ENCODE measurements at regions not wholly inside any gene's neighbourhood (a gene's known extent, or its start where the extent isn't known, plus 50 kb on each side); places are given as distances from the start of the nearest gene placed in this dataset.
"Not testable (repeated sequence)": the region's sequence is repeated elsewhere in the genome, so short reads cannot be mapped to it uniquely, and the experiment has no call there.

GRCh38 chr12:59491877-59492276 lies 104.0 kb upstream of the SLC16A7 start:
- Histone ChIP-seq H3K27ac (ENCODE audit: poor library complexity, severe bottlenecking) (no peak overlapping the region), H3K4me1 (ENCODE audit: insufficient read depth, poor library complexity, severe bottlenecking) (peaks cover 3% of the 10 kb centered on the region), H3K9me3 (ENCODE audit: severe bottlenecking) (no peaks in the 10 kb centered on the region), H3K4me3 (ENCODE audit: severe bottlenecking) (no peak overlapping the region), H3K27me3 (ENCODE audit: insufficient read depth, poor library complexity, severe bottlenecking) (no peaks in the 10 kb centered on the region), H3K36me3 (ENCODE audit: low read depth) (no peaks in the 10 kb centered on the region)
- TF ChIP-seq CTCF (IDR thresholded peaks at IDR 0.05; ENCODE audit: poor library complexity, severe bottlenecking), result no peak
- DNase-seq (ENCODE audit: low spot score) (no peak), ATAC-seq (ENCODE audit: low read depth) (no peak)

DNA sequence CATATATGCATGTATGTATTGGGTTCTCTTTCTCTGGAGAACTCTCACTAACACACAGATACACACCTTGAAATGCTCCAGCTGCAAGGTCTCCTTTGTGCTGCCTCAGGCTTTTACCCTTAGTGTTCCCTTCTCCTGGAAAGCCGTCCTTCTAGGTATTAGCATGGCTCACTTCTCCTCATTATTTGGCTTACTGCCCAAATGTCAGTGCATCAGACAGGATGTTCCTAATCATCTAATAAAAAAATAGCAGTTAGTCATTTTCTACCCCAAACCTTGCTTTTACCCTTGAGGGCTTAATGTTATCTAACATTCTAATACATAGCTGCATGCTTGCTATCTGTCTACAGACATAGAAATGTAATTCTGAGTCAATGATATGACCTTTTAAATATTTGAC lies 109.0 kb upstream of the SLC16A7 start:
- DNase-seq (ENCODE audit: low spot score) (no peak), ATAC-seq (ENCODE audit: low read depth) (peak; percentile 72)
- H3K27me3 ChIP-seq (ENCODE audit: insufficient read depth, poor library complexity, severe bottlenecking), result no peaks in the 10 kb centered on the region

GRCh38 chr12:59484575-59484974 lies 111.3 kb upstream of the SLC16A7 start:
- H3K27me3 ChIP-seq (ENCODE audit: insufficient read depth, poor library complexity, severe bottlenecking), result no peaks in the 10 kb centered on the region
- no peak for TF ChIP-seq CTCF (IDR thresholded peaks at IDR 0.05; ENCODE audit: poor library complexity, severe bottlenecking)
- no peak overlapping the region for H3K4me3 ChIP-seq (ENCODE audit: severe bottlenecking)
- no peaks in the 10 kb centered on the region for H3K9me3 ChIP-seq (ENCODE audit: severe bottlenecking)
- ATAC-seq (ENCODE audit: low read depth) (no peak), DNase-seq (ENCODE audit: low spot score) (no peak)
- H3K36me3 ChIP-seq (ENCODE audit: low read depth), result no peaks in the 10 kb centered on the region
- H3K4me1 ChIP-seq (ENCODE audit: insufficient read depth, poor library complexity, severe bottlenecking), result peaks cover 3% of the 10 kb centered on the region
- H3K27ac ChIP-seq (ENCODE audit: poor library complexity, severe bottlenecking), result no peak overlapping the region

More for the DNA sequence above, 109.0 kb upstream of the SLC16A7 start:
- Histone ChIP-seq H3K4me3 (ENCODE audit: severe bottlenecking) (no peak overlapping the region), H3K9me3 (ENCODE audit: severe bottlenecking) (no peaks in the 10 kb centered on the region), H3K4me1 (ENCODE audit: insufficient read depth, poor library complexity, severe bottlenecking) (peaks cover 3% of the 10 kb centered on the region), H3K27ac (ENCODE audit: poor library complexity, severe bottlenecking) (no peak overlapping the region), H3K36me3 (ENCODE audit: low read depth) (no peaks in the 10 kb centered on the region)
- no peak for TF ChIP-seq CTCF (IDR thresholded peaks at IDR 0.05; ENCODE audit: poor library complexity, severe bottlenecking)

DNA sequence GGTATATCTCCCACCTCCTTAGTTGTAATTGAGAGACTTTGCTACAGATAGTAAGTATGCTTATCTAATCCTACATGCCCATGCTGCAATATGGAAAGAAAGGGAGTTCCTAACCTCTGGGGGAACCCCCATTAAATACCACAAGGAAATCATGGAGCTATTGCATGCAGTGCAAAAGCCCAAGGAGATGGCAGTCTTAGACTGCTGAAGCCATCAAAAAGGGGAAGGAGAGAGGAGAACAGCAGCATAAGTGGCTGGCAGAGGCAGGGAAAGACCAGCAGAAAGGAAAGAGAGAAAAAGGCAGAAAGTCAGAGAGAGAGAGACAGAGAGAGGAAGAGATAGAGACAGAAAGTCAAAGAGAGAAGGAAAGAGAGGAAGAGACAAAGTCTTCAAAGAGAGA lies 121.6 kb upstream of the SLC16A7 start:
- H3K4me1 ChIP-seq (ENCODE audit: insufficient read depth, poor library complexity, severe bottlenecking); H3K27ac ChIP-seq (ENCODE audit: poor library complexity, severe bottlenecking); H3K4me3 ChIP-seq (ENCODE audit: severe bottlenecking); DNase-seq (ENCODE audit: low spot score); H3K9me3 ChIP-seq (ENCODE audit: severe bottlenecking); H3K27me3 ChIP-seq (ENCODE audit: insufficient read depth, poor library complexity, severe bottlenecking); ATAC-seq (ENCODE audit: low read depth); H3K36me3 ChIP-seq (ENCODE audit: low read depth): not testable (repeated sequence)

GRCh38 chr12:59472273-59472672 lies 123.6 kb upstream of the SLC16A7 start:
- Histone ChIP-seq H3K27me3 (ENCODE audit: insufficient read depth, poor library complexity, severe bottlenecking) (no peaks in the 10 kb centered on the region), H3K4me1 (ENCODE audit: insufficient read depth, poor library complexity, severe bottlenecking) (no peaks in the 10 kb centered on the region), H3K9me3 (ENCODE audit: severe bottlenecking) (no peaks in the 10 kb centered on the region), H3K36me3 (ENCODE audit: low read depth) (no peaks in the 10 kb centered on the region), H3K4me3 (ENCODE audit: severe bottlenecking) (no peak overlapping the region), H3K27ac (ENCODE audit: poor library complexity, severe bottlenecking) (no peak overlapping the region)
- DNase-seq (ENCODE audit: low spot score), result no peak
- TF ChIP-seq CTCF (IDR thresholded peaks at IDR 0.05; ENCODE audit: poor library complexity, severe bottlenecking), result no peak
- no peak for ATAC-seq (ENCODE audit: low read depth)
